SU-DHL-6 (cell line): ENCODE measurements at regions not wholly inside any gene's neighbourhood (a gene's known extent, or its start where the extent isn't known, plus 50 kb on each side); places are given as distances from the start of the nearest gene placed in this dataset.

Source experiments
- H2AFZ ChIP-seq: fragments of 200-600 bp; sonication (generic); 2 replicates; pipeline ENCODE4 v1.6.1; 2014; ENCODE audit warnings: low read depth, mild to moderate bottlenecking, moderate library complexity, mixed read lengths, antibody characterized with exemption, low read length; ENCODE audit not compliant: severe bottlenecking
- H3F3A ChIP-seq: fragments of 200-600 bp; shearing (Covaris generic); 2 replicates; pipeline ENCODE4 v1.6.0; 2016; ENCODE audit warnings: antibody characterized with exemption, mild to moderate bottlenecking; ENCODE audit not compliant: insufficient read depth
- H3K27ac ChIP-seq: fragments of 200-600 bp; sonication (generic); 2 replicates; pipeline ENCODE4 v1.5.1; 2016; ENCODE audit warnings: low read depth, mild to moderate bottlenecking, low read length, moderate library complexity, mixed read lengths
- H3K27me3 ChIP-seq: fragments of 200-600 bp; sonication (generic), shearing (Covaris generic); 2 replicates; pipeline ENCODE4 v1.6.0; 2014; ENCODE audit warnings: mild to moderate bottlenecking, low read length
- H3K36me3 ChIP-seq: fragments of 200-600 bp; sonication (generic); 2 replicates; pipeline ENCODE4 v1.6.1; 2014; ENCODE audit warnings: mild to moderate bottlenecking, low read length, mixed read lengths
- H3K4me2 ChIP-seq: fragments of 300-600, 200-600 bp; shearing (Covaris generic), sonication (generic); 2 replicates; pipeline ENCODE4 v1.6.0; 2014; ENCODE audit warnings: low read length, low read depth, mild to moderate bottlenecking; ENCODE audit not compliant: poor library complexity, severe bottlenecking
- H3K4me3 ChIP-seq: fragments of 200-600 bp; sonication (generic); 2 replicates; pipeline ENCODE4 v1.5.1; 2014; ENCODE audit warnings: antibody characterized with exemption, low read length, mild to moderate bottlenecking, mixed read lengths; ENCODE audit not compliant: insufficient read depth, poor library complexity, severe bottlenecking
- H3K79me2 ChIP-seq: fragments of 200-600 bp; sonication (generic); 2 replicates; pipeline ENCODE4 v1.6.1; 2014; ENCODE audit warnings: mild to moderate bottlenecking, low read length, moderate library complexity; ENCODE audit not compliant: insufficient read depth
- H3K9ac ChIP-seq: fragments of 200-600 bp; sonication (generic); 2 replicates; pipeline ENCODE4 v1.7.0; 2014; ENCODE audit warnings: mild to moderate bottlenecking, low read length
- H3K9me2 ChIP-seq: fragments of 200-600 bp; sonication (generic); replicated peaks from 2 replicates; pipeline ENCODE4 v1.6.1; 2014; ENCODE audit warnings: low read length; ENCODE audit not compliant: insufficient read depth
- H3K9me3 ChIP-seq: fragments of 200-600 bp; sonication (generic); 2 replicates; pipeline ENCODE4 v1.6.1; 2014; ENCODE audit warnings: low read length, mixed read lengths; ENCODE audit not compliant: insufficient read depth
- H4K20me1 ChIP-seq: fragments of 200-600 bp; sonication (generic); 2 replicates; pipeline ENCODE4 v1.6.1; 2014; ENCODE audit warnings: low read depth, mild to moderate bottlenecking, antibody characterized with exemption, low read length, moderate library complexity, mixed read lengths
- EZH2phosphoT487 ChIP-seq: fragments of 200-600 bp; sonication (generic), shearing (Covaris generic); conservative IDR thresholded peaks from 2 replicates; pipeline ENCODE4 v1.6.1; 2018; ENCODE audit warnings: mild to moderate bottlenecking, antibody characterized with exemption, low read length, moderate library complexity, mixed read lengths
- TF ChIP-seq, protein P1 (sequence below): fragments of 200-600 bp; sonication (generic); IDR thresholded peaks from one replicate; pipeline ENCODE4 v1.5.1; 2017; ENCODE audit warnings: antibody characterized with exemption, mild to moderate bottlenecking, low read length, moderate library complexity; ENCODE audit not compliant: insufficient read depth, poor library complexity, severe bottlenecking

DNA sequence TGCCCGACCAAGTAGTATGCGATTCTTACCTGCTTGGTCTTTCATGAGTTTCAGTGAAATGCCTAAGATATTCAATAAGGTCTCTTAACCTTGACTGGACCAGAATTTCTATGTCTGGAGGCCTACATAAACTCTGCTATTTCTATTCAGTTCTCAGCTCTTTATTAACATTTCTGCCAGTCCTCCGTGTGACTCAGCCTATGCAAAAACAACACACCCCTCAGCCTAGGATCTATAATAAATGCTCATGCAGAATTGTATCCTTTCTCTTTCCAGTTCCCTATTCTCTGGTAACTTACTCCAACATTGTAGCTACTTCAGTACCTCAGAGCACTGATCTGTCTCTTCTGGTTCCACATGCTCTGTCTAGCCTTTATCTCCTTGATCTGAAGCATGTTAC, 1507.4 kb downstream of the CDH11 start:
- Histone ChIP-seq H4K20me1 (no peaks in the 10 kb centered on the region), H3K27ac (no peak overlapping the region), H3K9ac (no peak overlapping the region), H3K36me3 (no peaks in the 10 kb centered on the region), H3K27me3 (no peaks in the 10 kb centered on the region), H3F3A (no peaks in the 10 kb centered on the region), H3K4me2 (no peak overlapping the region), H3K79me2 (no peaks in the 10 kb centered on the region), H3K9me3 (no peaks in the 10 kb centered on the region), H3K9me2 (no peaks in the 10 kb centered on the region), H3K4me3 (no peak overlapping the region), H2AFZ (no peak overlapping the region)
- no peak for TF ChIP-seq EZH2phosphoT487
- TF ChIP-seq, protein P1, sequence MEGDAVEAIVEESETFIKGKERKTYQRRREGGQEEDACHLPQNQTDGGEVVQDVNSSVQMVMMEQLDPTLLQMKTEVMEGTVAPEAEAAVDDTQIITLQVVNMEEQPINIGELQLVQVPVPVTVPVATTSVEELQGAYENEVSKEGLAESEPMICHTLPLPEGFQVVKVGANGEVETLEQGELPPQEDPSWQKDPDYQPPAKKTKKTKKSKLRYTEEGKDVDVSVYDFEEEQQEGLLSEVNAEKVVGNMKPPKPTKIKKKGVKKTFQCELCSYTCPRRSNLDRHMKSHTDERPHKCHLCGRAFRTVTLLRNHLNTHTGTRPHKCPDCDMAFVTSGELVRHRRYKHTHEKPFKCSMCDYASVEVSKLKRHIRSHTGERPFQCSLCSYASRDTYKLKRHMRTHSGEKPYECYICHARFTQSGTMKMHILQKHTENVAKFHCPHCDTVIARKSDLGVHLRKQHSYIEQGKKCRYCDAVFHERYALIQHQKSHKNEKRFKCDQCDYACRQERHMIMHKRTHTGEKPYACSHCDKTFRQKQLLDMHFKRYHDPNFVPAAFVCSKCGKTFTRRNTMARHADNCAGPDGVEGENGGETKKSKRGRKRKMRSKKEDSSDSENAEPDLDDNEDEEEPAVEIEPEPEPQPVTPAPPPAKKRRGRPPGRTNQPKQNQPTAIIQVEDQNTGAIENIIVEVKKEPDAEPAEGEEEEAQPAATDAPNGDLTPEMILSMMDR, result no peak

DNA sequence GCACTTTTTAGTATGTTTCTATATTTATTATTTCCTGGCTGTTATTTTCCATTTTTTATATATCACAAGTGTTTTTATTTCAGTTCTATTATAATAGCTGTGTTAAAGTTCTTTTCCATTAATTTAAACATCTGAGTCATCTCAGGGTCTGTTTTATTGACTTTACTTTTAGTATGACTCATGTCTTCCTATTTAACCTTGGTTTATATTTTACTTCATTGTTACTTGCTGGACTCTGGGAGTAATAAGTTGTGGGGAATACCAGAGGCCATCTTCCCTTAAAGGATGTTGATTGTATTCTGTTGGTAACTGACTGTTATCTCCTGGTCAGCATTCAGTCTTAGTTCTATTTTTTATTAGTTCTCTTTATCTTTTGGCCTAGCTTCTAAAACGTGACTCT, 1508.2 kb downstream of the CDH11 start:
- Histone ChIP-seq H3F3A (no peaks in the 10 kb centered on the region), H3K9ac (no peak overlapping the region), H3K4me2 (no peak overlapping the region), H4K20me1 (no peaks in the 10 kb centered on the region), H3K36me3 (no peaks in the 10 kb centered on the region), H3K9me3 (no peaks in the 10 kb centered on the region), H2AFZ (no peak overlapping the region), H3K4me3 (no peak overlapping the region), H3K27me3 (no peaks in the 10 kb centered on the region), H3K27ac (no peak overlapping the region), H3K9me2 (no peaks in the 10 kb centered on the region), H3K79me2 (no peaks in the 10 kb centered on the region)
- TF ChIP-seq EZH2phosphoT487, result no peak
- TF ChIP-seq, protein P1, result no peak

DNA sequence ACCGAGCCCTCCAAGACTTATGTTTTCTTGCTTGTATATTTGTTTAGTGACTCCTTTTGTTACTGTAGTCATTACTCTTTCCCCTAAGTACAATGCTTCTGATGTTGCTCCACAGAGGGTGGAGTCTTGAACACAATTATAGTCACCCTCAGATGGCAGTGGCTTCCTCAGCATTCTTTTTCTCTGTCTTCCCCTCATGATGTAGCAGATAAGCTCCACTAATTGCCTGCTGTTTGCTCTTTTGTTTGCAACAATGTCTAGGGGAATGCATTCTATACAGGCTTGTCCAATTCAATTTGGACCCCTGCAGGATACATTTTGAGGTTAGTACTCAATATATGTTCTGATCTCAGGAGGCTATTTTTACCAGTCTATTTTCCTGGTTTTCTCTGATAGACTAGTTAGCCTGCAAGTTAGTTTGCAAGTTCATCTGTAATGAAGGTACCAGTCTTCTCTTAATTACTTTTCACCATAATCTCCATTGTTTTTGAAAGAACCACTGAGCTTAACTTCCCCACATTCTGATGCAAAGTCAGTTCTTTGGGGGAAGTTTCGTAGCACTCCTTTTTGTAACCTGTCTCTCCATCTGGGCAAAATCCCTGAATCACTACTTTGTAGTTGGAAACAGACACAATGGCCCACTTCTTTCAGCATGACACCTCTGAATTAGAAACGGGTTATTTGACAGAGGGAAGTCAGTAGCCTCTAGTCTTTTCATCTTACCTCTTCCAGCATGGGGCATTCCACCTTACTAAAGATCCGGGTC, 1509.2 kb downstream of the CDH11 start:
- Histone ChIP-seq H2AFZ (no peak overlapping the region), H3K27me3 (no peaks in the 10 kb centered on the region), H3K36me3 (no peaks in the 10 kb centered on the region), H4K20me1 (no peaks in the 10 kb centered on the region), H3F3A (no peaks in the 10 kb centered on the region), H3K4me2 (no peak overlapping the region), H3K9ac (no peak overlapping the region), H3K27ac (no peak overlapping the region), H3K79me2 (no peaks in the 10 kb centered on the region), H3K9me3 (no peaks in the 10 kb centered on the region), H3K4me3 (no peak overlapping the region), H3K9me2 (no peaks in the 10 kb centered on the region)
- no peak for TF ChIP-seq EZH2phosphoT487
- TF ChIP-seq, protein P1, result no peak
